ENCODE measurements at regions not wholly inside any gene's neighbourhood (a gene's known extent, or its start where the extent isn't known, plus 50 kb on each side); places are given as distances from the start of the nearest gene placed in this dataset.
"Not testable (repeated sequence)": the region's sequence is repeated elsewhere in the genome, so short reads cannot be mapped to it uniquely, and the experiment has no call there.

DNA sequence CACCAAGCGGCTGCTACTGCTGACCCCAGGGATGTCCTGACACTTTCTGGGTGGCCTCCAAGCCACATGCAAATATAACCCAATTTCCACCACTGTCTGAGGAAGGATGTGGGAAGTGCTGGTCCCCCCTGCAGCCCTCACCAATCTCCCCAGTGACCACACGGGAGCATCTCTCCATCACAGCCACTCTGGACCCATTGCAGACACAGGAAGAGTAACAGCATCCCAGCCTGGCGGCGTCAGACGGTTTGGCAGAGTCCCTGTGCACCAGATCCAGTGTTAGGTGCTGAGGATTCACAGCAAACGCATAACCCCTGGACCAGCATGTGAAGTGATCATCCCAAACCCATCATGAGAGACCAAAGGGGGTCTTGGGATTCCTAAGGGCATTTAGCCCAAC is 163.7 kb upstream of the TNRC6C start:
- in situ Hi-C loops (cut with MboI; ENCODE audit: low pct_unique_long_range_greater_than_20kb, low sequenced_read_pairs), result no loop called here
- no peak for DNase-seq

DNA sequence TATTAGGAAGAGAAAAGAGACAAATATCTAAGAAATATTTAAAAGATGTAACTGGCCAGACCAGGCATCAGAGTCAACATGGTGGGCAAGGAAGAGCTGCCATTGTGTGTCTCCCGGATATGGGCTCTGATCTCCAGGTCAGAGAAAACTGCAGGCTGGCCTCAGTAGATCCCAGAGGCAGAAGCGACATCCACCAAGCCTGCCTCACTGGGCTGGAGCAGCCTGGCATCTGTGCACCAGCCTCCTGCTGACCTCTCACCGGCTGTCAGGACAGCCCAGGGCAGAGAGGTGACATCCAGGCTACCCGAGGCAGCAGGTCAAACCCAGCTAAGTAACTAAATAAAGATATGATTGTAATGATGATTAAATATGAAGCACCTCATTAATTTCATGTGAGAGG is 162.8 kb upstream of the TNRC6C start:
- in situ Hi-C loops (cut with MboI; ENCODE audit: low pct_unique_long_range_greater_than_20kb, low sequenced_read_pairs), result no loop called here
- DNase-seq, result no peak

DNA sequence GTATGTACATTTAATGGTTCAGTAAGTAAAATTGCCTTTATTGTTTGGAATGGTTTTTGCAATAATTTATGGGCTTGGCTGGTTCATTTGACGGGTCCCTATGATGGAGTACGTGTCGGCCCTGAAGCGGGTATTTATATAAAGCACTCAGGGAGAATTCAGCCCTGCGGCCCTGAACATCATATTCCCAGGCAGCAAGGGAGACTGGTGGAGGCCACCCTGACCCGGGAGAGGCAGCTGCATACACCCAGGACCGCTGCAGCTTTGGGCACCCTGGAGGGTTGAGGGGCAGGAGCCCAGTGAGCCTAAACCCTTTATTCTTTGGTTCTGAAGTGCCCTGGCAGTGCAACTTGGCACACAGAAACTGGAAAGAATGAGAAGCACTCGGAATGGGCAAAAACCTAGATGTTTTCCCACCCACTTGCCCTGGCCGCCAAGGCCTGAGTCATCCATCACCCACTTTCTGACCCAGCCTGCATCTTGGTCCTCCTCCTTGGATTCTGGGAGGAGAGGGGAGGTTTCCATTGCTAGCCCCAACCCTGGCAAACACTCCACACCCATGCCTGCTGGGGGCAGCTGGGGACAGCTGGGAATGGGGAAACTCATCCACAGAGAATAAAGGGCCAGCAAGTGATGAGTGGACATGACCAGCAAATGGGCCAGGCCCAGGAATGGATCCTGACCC is 162.2 kb upstream of the TNRC6C start:
- no peak for DNase-seq
- in situ Hi-C loops (cut with MboI; ENCODE audit: low pct_unique_long_range_greater_than_20kb, low sequenced_read_pairs), result no loop called here

DNA sequence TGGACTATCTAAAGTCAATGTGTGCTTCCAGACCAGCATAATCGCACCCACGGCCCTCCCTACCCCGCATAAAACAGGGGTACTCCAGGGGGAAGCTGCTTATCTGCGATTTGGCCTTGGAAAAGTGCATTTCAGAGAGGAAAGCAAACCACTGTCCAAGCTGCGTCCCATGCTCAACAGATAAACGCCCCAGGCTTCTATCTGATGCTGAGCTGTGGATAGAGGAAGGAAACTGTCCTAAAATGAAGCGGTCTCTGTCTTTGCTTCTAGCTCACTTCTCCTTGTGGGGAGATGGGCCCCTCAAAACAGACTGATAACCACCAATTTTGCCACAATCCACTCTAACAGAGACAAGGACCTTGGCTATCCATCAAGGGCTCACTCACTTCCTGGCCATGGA is 160.5 kb upstream of the TNRC6C start:
- in situ Hi-C loops (cut with MboI; ENCODE audit: low pct_unique_long_range_greater_than_20kb, low sequenced_read_pairs), result no loop called here
- DNase-seq, result no peak

DNA sequence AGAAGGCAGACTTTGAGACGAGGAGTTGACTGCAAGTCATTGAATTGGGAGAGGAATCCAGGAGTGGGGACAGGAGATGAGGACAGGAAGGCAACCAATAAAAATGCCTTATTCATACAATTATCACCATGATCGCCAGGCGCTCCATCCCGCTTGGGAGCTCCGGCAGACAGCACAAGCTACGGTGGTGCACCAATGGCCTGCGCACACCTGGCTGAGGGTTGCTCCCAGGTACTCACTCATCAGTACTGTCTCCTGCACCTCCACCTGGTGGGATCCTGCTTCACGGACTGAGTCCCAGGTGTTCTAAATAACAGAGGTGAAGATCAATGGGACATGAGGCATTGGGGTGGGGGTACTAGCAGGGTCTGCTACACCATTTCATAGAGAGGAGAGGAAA is 160.0 kb upstream of the TNRC6C start:
- in situ Hi-C loops (cut with MboI; ENCODE audit: low pct_unique_long_range_greater_than_20kb, low sequenced_read_pairs), result no loop called here
- DNase-seq, result no peak

DNA sequence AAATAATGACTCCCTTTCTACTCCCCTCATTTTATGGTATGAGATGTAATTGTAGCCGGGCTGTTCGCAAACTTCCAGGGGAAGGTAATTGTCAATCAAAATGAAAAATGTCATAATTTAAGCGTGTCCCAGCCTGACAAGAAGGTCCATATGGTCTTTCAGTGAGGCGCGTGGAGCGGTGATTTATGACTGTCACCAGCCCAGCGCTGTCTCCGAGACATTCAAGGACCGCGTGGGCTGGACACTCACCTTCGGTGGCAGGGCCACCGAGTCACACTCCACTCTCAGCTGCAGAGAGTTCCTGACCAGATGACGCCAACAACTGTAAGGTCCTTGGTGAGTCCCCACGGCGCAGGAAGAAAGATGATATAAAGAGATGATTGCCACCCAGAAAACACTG is 157.7 kb upstream of the TNRC6C start:
- no peak for DNase-seq
- in situ Hi-C loops (cut with MboI; ENCODE audit: low pct_unique_long_range_greater_than_20kb, low sequenced_read_pairs), result no loop called here

DNA sequence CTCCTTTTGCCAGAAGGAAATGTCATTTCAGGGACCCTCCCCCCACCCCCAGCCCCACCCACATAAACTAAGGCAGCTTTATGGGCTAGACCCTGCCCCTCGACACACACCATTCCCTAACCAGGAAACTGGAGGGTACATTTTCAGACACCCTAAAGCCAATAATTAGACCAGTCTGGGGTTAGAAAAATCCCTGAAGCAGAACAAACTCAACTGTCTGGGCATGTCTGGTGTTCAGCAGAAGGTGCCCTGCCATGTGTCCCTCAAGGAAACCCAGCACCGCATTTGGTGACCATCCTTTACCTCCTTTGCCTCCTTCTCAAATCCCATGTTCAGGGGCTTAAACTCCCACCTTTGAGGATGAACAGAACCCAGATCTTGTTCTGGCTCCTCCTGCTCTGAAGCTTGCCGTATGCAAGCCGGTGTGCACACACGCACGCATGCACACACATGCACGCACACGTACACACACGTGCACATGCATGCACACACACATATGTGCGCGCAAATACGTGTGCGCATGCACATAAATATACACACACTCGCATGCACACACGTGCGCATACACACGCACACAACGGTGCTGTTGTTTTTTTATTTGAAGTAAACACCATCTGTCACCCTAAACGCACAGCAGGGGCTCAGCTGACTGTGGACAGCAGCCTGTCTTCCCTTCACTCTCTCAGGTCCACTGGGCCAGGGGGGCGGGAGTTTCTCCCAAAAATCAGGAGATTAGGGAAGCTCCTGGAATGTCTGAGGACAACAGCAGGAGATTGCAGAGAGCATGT is 156.8 kb upstream of the TNRC6C start:
- DNase-seq, result no peak
- in situ Hi-C loops (cut with MboI; ENCODE audit: low pct_unique_long_range_greater_than_20kb, low sequenced_read_pairs), result no loop called here

DNA sequence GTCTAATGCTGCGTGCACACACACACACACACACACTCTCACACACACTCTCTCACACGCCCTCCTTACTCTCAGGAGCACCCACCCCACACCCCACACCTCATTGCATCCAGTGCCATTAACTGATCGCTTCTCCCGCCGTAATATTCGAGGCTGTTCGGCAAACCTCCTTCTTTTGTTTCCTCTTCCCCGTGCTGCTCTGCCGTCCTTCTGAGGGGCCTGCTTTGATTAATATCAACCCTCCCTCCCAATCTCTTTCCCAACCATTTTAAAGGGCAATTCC is 156.2 kb upstream of the TNRC6C start:
- DNase-seq, result no peak
- in situ Hi-C loops (cut with MboI; ENCODE audit: low pct_unique_long_range_greater_than_20kb, low sequenced_read_pairs), result no loop called here

DNA sequence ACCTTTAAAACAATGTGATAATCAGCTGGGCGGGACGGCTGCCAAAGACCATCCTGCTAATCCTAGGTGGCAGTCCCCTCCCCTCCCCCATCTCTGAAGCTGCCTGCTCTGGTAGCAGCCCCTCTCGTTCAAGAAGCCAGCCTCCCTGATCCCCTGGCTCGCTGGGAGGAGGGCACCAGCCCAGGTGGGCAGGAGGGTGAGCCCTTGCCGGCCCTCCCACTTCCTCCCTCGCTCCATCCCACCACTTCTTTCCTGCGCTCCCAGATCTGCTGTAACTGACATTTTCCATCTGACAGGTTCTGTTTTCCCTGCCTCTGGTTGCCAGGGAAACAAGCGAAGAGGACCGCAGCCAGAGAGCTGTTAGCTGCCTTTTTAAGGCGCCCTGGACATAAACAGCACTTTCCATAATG is 155.7 kb upstream of the TNRC6C start:
- in situ Hi-C loops (cut with MboI; ENCODE audit: low pct_unique_long_range_greater_than_20kb, low sequenced_read_pairs), result no loop called here
- peak; percentile 15 for DNase-seq

DNA sequence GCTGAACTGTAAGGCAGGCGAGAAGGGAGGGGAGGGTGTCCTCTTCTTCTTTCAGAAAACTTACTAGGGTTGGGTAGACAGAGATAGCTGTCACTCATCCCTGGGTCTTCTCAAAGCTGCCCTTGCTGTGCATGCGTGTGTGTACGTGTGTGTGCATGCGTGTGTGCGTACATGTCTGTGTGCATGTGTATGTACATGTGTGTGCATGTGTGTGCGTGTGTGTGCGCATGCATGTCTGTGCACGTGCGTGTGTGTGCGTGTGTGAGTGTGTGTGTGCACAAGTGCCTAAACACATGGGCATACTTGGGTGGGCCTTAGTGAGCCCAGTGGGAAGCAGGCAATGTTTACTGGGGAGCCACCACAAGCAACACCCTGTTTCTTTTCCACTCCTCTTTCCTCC is 154.8 kb upstream of the TNRC6C start:
- no peak for DNase-seq
- in situ Hi-C loops (cut with MboI; ENCODE audit: low pct_unique_long_range_greater_than_20kb, low sequenced_read_pairs), result no loop called here

DNA sequence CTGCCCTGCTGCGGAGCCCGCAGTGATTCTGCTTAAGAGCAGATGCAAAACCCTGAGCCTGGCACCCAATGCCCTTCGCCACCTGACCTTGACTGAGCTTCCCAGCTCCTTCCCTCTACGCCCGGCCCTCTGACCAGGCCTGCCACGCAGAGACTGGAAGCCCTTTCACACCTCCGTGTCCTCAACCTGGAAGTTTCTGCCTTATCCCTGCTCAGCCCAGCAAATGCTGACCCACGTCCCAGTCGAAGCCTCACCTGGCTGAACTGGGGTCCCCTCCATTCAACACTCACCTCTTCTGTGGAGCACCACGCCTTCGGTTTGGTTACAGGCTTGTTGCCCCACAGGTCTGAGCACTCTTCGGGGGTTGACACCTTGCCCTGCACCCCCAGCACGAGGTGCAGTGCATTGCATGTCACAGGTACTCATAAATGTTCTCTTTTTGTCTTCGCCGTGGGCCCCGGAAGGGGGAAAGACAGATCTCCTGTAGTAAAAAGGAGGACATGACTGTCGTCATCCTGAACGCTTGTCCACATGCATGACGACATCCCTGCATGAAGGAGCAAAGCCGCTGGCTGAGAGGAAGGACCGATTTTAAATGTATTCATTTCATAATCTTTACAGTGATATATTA is 153.6 kb upstream of the TNRC6C start:
- in situ Hi-C loops (cut with MboI; ENCODE audit: low pct_unique_long_range_greater_than_20kb, low sequenced_read_pairs), result no loop called here
- no peak for DNase-seq

DNA sequence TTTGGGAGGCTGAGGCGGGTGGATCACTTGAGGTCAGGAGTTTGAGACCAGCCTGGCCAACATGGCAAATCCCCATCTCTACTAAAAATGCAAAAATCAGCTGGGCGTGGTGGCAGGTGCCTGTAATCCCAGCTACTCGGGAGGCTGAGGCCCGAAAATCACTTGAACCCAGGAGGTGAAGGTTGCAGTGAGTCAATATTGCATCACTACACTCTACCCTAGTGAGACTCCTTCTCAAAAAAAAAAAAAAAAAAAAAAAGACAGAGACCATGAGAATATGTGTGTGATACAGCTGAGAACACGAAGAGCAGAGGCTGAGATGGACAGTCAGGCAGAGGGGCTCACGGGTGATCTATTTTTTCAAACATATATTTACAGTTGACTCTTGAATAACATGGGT is 152.5 kb upstream of the TNRC6C start:
- DNase-seq; in situ Hi-C loops (cut with MboI; ENCODE audit: low pct_unique_long_range_greater_than_20kb, low sequenced_read_pairs): not testable (repeated sequence)

DNA sequence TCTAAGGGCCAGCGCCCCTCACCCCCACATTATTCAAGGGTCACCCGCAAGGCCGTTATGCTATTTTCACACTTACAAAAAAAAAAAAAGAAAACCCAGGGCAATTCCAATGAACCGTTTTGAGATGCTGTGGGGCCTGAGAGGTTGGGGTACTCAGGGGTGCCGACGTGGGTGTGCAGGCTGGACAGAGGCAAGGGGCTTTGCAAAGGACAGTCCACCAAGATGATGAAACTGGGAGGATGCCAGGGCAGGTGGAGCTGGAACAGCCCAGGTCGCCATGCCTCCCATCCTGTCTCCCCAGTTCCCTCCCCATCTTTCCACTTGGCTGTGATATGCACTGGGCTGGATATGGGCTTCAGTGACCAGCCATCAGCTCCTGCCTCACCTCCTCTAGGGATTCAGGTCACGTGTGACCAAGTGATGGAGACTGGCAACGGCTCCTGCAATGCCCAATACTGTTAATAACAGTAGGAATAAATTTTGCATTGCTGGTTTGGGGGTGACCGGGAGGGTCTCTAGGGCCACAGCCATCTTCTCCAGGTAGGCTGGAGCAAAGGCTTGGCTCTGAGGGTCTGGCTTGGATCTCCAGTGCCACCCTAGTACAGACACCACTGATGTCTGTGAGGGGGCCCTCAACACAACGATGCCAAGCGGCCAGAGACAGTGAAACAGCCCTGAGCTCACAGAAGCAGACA is 151.3 kb upstream of the TNRC6C start:
- in situ Hi-C loops (cut with MboI; ENCODE audit: low pct_unique_long_range_greater_than_20kb, low sequenced_read_pairs), result no loop called here
- DNase-seq, result no peak

DNA sequence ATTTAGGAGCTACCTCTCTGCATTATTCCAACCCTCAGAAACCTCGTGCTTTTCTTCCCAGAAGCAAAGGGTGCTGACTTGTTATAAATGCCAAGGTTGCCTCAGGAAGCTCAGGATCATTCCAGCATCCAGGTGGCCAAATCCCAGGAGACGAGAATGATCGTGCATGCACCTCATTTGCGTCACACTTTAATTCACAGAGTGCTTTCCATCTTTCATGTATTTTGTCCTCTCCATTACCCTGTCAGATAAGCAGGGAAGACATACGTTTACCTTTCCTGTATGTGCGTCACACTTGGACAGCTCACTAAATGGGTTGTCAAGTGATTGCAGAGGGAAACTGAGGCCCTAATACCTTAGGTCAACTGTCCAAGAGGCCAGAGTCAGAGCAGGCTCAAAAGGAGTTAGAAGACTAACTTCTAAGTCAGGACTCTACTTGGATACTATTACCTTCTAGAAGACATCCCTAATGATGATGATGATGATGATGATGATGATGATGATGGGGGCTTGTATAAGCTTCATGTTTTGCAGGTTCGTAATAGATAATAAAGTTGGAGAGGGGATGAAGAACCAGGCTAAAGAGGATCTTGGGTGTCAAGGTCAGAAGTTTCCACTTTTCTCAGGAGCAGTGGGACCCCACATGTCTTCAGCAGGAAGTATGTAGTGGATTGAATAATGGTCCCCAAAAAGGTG is 150.6 kb upstream of the TNRC6C start:
- in situ Hi-C loops (cut with MboI; ENCODE audit: low pct_unique_long_range_greater_than_20kb, low sequenced_read_pairs), result no loop called here
- no peak for DNase-seq

DNA sequence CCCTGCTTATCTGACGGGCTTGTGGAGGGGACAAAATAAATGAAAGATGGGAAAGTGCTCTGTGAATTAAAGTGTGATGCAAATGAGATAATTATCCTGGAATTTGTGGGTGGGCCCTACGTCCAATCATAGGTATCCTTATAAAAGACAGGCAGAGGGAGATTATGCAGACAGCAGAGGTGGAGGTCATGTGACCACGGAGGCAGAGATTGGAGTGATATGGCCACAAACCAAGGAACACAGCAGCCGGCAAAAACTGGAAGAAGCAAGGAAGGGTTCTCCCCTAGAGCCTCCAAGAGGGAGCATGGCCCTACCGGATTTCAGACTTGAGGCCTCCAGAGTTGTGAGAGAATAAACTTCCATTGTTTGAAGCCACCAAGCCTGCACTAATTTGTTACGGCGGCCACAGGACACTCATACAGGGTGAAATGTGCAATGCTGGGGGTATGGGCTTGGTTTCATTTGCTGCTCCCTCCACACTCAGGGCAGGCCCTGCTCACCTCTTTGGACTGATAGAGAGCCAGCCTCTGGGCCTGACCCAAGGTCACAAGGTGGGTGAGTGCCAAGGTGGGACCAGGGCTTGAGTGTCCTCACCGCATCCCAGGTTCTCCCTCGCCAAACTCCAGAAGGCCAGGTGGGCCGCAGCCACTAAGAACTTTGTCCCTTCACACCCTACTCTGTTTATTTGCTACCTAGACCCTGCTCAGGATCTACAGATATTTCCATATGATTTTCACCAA is 149.6 kb upstream of the TNRC6C start:
- in situ Hi-C loops (cut with MboI; ENCODE audit: low pct_unique_long_range_greater_than_20kb, low sequenced_read_pairs), result no loop called here
- DNase-seq, result no peak

DNA sequence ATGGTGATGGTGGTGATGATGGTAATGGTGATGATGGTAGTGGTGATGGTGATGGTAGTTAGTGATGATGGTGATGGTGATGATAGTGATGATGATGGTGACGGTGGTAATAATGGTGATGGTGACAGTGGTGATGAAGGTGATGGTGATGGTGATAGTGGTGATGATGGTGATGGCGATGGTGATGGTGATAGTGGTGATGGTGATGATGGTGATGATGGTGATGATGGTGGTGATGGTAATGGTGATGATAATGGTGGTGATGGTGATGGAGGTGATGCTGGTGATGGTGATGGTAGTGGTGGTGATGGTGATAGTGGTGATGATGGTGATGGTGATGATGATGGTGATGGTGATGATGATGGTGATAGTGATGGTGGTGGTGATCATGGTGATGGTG is 148.7 kb upstream of the TNRC6C start:
- in situ Hi-C loops (cut with MboI; ENCODE audit: low pct_unique_long_range_greater_than_20kb, low sequenced_read_pairs), result no loop called here
- no peak for DNase-seq

DNA sequence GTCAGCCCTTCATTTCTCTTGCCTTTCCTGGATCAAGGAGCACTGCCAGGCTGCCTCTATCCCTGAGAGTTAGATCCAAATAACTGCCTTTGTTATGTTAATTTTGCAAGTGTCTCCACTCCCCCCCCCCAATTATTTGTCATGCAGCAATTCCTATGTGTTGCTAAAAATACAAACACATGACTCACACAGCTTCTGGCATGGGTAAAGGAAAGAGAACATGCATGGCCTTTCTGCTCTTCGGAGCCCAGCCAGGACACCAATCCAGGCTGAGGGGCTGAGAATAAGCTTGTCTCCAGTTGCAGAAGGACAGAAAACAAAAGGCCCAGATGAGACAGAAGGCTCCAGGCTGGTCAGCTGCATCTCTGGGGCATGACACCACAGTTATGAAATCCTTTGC is 148.0 kb upstream of the TNRC6C start:
- in situ Hi-C loops (cut with MboI; ENCODE audit: low pct_unique_long_range_greater_than_20kb, low sequenced_read_pairs), result no loop called here
- no peak for DNase-seq

DNA sequence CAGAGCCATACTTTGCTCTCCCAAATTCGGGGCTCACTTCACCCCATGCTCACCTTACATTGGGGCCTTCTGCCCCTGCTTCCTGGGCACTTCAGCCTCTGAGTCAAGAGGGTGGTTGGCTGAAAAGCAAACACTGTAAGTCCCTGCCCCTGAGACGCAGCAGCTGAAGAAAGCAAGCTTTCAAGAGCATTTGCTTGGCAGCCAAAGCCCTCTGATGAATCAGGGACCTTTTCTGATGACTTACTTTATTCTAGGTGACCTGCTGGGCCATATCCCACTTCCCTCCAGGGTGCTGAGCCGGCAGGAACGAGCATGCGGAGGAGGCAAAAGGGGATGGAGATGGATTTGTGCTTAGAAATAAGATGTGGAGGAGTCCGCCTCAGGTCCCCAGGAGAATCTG is 147.0 kb upstream of the TNRC6C start:
- no peak for DNase-seq

More for the DNA sequence above, 147.0 kb upstream of the TNRC6C start:
- in situ Hi-C loops (cut with MboI; ENCODE audit: low pct_unique_long_range_greater_than_20kb, low sequenced_read_pairs), result no loop called here
